Choroid plexus epithelial cell (primary cell): ENCODE measurements at regions not wholly inside any gene's neighbourhood (a gene's known extent, or its start where the extent isn't known, plus 50 kb on each side); places are given as distances from the start of the nearest gene placed in this dataset.

Experiments
- DNase-seq: peaks from one replicate; pipeline ENCODE4 v3.0.0-alpha.2; 2010; ENCODE audit warnings: low read depth
- H3K4me3 ChIP-seq: 2 replicates; pipeline ENCODE4 v1.5.1; 2011; ENCODE audit warnings: low read depth, mild to moderate bottlenecking, control low read depth, low read length, moderate library complexity
- CTCF ChIP-seq: conservative IDR thresholded peaks from 2 replicates; pipeline ENCODE4 v1.5.1; 2011; ENCODE audit warnings: low read depth, mild to moderate bottlenecking, control low read depth, inconsistent platforms, low read length, moderate library complexity

- no peak for TF ChIP-seq CTCF
- no peak overlapping the region for H3K4me3 ChIP-seq
- peak; percentile 63 for DNase-seq
These were observed 70.4 kb upstream of the ST6GAL2 start for GRCh38 chr2:106956416-106956815.

GRCh38 chr2:106956879-106957278 lies 70.9 kb upstream of the ST6GAL2 start:
- no peak for TF ChIP-seq CTCF
- H3K4me3 ChIP-seq, result no peak overlapping the region
- peak; percentile 96 for DNase-seq

- no peak for DNase-seq
- no peak overlapping the region for H3K4me3 ChIP-seq
- TF ChIP-seq CTCF, result no peak
These were observed 74.2 kb upstream of the ST6GAL2 start for GRCh38 chr2:106959975-106960682.

GRCh38 chr2:106960683-106961161 lies 74.8 kb upstream of the ST6GAL2 start:
- DNase-seq, result peak; percentile 66
- H3K4me3 ChIP-seq, result no peak overlapping the region
- TF ChIP-seq CTCF, result no peak

- no peak for DNase-seq
- H3K4me3 ChIP-seq, result no peak overlapping the region
- TF ChIP-seq CTCF, result no peak
These were observed 75.4 kb upstream of the ST6GAL2 start for GRCh38 chr2:106961328-106961727.

GRCh38 chr2:106963156-106963555 lies 77.2 kb upstream of the ST6GAL2 start:
- no peak overlapping the region for H3K4me3 ChIP-seq
- DNase-seq, result no peak
- no peak for TF ChIP-seq CTCF

GRCh38 chr2:106963893-106964292 lies 77.9 kb upstream of the ST6GAL2 start:
- no peak for DNase-seq
- no peak for TF ChIP-seq CTCF
- no peak overlapping the region for H3K4me3 ChIP-seq
